H9 (cell line): ENCODE measurements at regions not wholly inside any gene's neighbourhood (a gene's known extent, or its start where the extent isn't known, plus 50 kb on each side); places are given as distances from the start of the nearest gene placed in this dataset.

ENCODE experiments used
- DNase-seq: peaks from one replicate; pipeline ENCODE4 v3.0.0-alpha.2; 2017
- H2AFZ ChIP-seq: one replicate; pipeline ENCODE4 v1.6.1; 2013; ENCODE audit warnings: mild to moderate bottlenecking, low read length, control low read depth, moderate library complexity
- H2AK5ac ChIP-seq: 2 replicates; pipeline ENCODE4 v1.6.1; 2013; ENCODE audit warnings: low read length, control low read depth, mixed read lengths; ENCODE audit not compliant: insufficient read length
- H2BK120ac ChIP-seq: one replicate; pipeline ENCODE4 v1.6.1; 2013; ENCODE audit warnings: low read depth, mild to moderate bottlenecking, low read length, control low read depth, inconsistent platforms; ENCODE audit not compliant: poor library complexity, severe bottlenecking
- H2BK12ac ChIP-seq: 2 replicates; pipeline ENCODE4 v1.6.1; 2013; ENCODE audit warnings: low read length, control low read depth, mixed read lengths, low read depth; ENCODE audit not compliant: insufficient read length
- H2BK15ac ChIP-seq: 2 replicates; pipeline ENCODE4 v1.6.1; 2013; ENCODE audit warnings: low read depth, low read length, control low read depth
- H2BK20ac ChIP-seq: one replicate; pipeline ENCODE4 v1.6.1; 2013; ENCODE audit warnings: low read depth, mild to moderate bottlenecking, low read length, control low read depth, inconsistent platforms; ENCODE audit not compliant: poor library complexity, severe bottlenecking
- H2BK5ac ChIP-seq: 2 replicates; pipeline ENCODE4 v1.6.1; 2013; ENCODE audit warnings: low read length, control low read depth, mixed read lengths; ENCODE audit not compliant: insufficient read length
- H3K14ac ChIP-seq: 2 replicates; pipeline ENCODE4 v1.6.1; 2013; ENCODE audit warnings: low read length, control low read depth; ENCODE audit not compliant: insufficient read depth
- H3K18ac ChIP-seq: 2 replicates; pipeline ENCODE4 v1.6.1; 2013; ENCODE audit warnings: low read depth, mild to moderate bottlenecking, mixed read lengths, low read length, control low read depth; ENCODE audit not compliant: insufficient read length
- H3K23ac ChIP-seq: 2 replicates; pipeline ENCODE4 v1.6.1; 2013; ENCODE audit warnings: low read length, control low read depth, mixed read lengths, low read depth; ENCODE audit not compliant: insufficient read length
- H3K23me2 ChIP-seq: 2 replicates; pipeline ENCODE4 v1.6.1; 2013; ENCODE audit warnings: low read depth, mild to moderate bottlenecking, mixed read lengths, low read length, control low read depth; ENCODE audit not compliant: insufficient read length, poor library complexity, severe bottlenecking
- H3K27ac ChIP-seq: 2 replicates; pipeline ENCODE4 v1.5.1; 2013; ENCODE audit warnings: low read length, control low read depth, mixed read lengths, low read depth; ENCODE audit not compliant: insufficient read length
- H3K27me3 ChIP-seq: 2 replicates; pipeline ENCODE4 v1.6.1; 2013; ENCODE audit warnings: low read length, control low read depth, inconsistent platforms; ENCODE audit not compliant: insufficient read depth
- H3K4ac ChIP-seq: 2 replicates; pipeline ENCODE4 v1.6.1; 2013; ENCODE audit warnings: low read depth, mild to moderate bottlenecking, control low read depth, inconsistent platforms, low read length, moderate library complexity
- H3K4me1 ChIP-seq: 2 replicates; pipeline ENCODE4 v1.6.1; 2013; ENCODE audit warnings: low read length, control low read depth, inconsistent platforms; ENCODE audit not compliant: insufficient read depth
- H3K4me2 ChIP-seq: 2 replicates; pipeline ENCODE4 v1.6.1; 2013; ENCODE audit warnings: low read length, control low read depth, mixed read lengths; ENCODE audit not compliant: insufficient read length, insufficient read depth
- H3K56ac ChIP-seq: 2 replicates; pipeline ENCODE4 v1.6.1; 2013; ENCODE audit warnings: low read depth, mild to moderate bottlenecking, mixed read lengths, low read length, control low read depth; ENCODE audit not compliant: insufficient read length
- H3K79me1 ChIP-seq: 2 replicates; pipeline ENCODE4 v1.6.1; 2013; ENCODE audit warnings: low read depth, mild to moderate bottlenecking, moderate library complexity, low read length, control low read depth, inconsistent platforms; ENCODE audit not compliant: insufficient read depth, poor library complexity, severe bottlenecking
- H3K79me2 ChIP-seq: 2 replicates; pipeline ENCODE4 v1.6.1; 2013; ENCODE audit warnings: low read length, control low read depth, inconsistent platforms; ENCODE audit not compliant: insufficient read depth
- H3K9ac ChIP-seq: 2 replicates; pipeline ENCODE4 v1.6.1; 2013; ENCODE audit warnings: low read length, control low read depth, mixed read lengths; ENCODE audit not compliant: insufficient read length; ENCODE audit errors: extremely low read depth
- H3K9me3 ChIP-seq: one replicate; pipeline ENCODE4 v1.6.1; 2013; ENCODE audit warnings: low read depth, low read length, inconsistent platforms; ENCODE audit not compliant: control insufficient read depth
- H3T11ph ChIP-seq: one replicate; pipeline ENCODE4 v1.6.1; 2013; ENCODE audit warnings: mild to moderate bottlenecking, low read length, control low read depth, inconsistent platforms
- H4K20me1 ChIP-seq: one replicate; pipeline ENCODE4 v1.6.1; 2013; ENCODE audit not compliant: control insufficient read depth, insufficient read length, insufficient read depth
- H4K5ac ChIP-seq: 2 replicates; pipeline ENCODE4 v1.6.1; 2013; ENCODE audit warnings: low read depth, mild to moderate bottlenecking, mixed read lengths, low read length, control low read depth; ENCODE audit not compliant: insufficient read length
- H4K8ac ChIP-seq: replicated peaks from 2 replicates; pipeline ENCODE4 v1.6.1; 2013; ENCODE audit warnings: low read length, control low read depth, mixed read lengths, low read depth; ENCODE audit not compliant: insufficient read length
- H4K91ac ChIP-seq: 2 replicates; pipeline ENCODE4 v1.6.1; 2013; ENCODE audit warnings: low read depth, mild to moderate bottlenecking, moderate library complexity, mixed read lengths, low read length, control low read depth; ENCODE audit not compliant: insufficient read length
- H3K27ac Mint-ChIP-seq, 3 experiments: 2 replicates in 2 of 3; 3 replicates in 1 of 3; pipeline ENCODE4 v1.8.0; 2020 to 2021; ENCODE audit warnings: mixed read lengths in 3 of 3, mild to moderate bottlenecking in 1 of 3, moderate library complexity in 1 of 3
- H3K27me3 Mint-ChIP-seq: 2 replicates; pipeline ENCODE4 v1.8.0; 2021; ENCODE audit warnings: low read depth, mild to moderate bottlenecking, moderate library complexity, mixed read lengths
- H3K36me3 Mint-ChIP-seq, 3 experiments: 2 replicates in 2 of 3; 3 replicates in 1 of 3; pipeline ENCODE4 v1.8.0; 2020 to 2021; ENCODE audit warnings: low read depth in 3 of 3, mixed read lengths in 3 of 3; ENCODE audit not compliant: insufficient read depth in 1 of 3
- H3K4me1 Mint-ChIP-seq, 2 experiments: 2 replicates each; pipeline ENCODE4 v1.8.0; 2020; ENCODE audit warnings: mixed read lengths in 2 of 2
- H3K4me3 Mint-ChIP-seq, 2 experiments: 2 replicates in 1 of 2; 3 replicates in 1 of 2; pipeline ENCODE4 v1.8.0; 2020 to 2021; ENCODE audit warnings: mild to moderate bottlenecking in 2 of 2, mixed read lengths in 2 of 2, moderate library complexity in 1 of 2
- H3K9me3 Mint-ChIP-seq, 2 experiments: 2 replicates in 1 of 2; 3 replicates in 1 of 2; pipeline ENCODE4 v1.8.0; 2020; ENCODE audit warnings: mild to moderate bottlenecking in 2 of 2, mixed read lengths in 2 of 2, moderate library complexity in 1 of 2
- CTCF ChIP-seq: fragments of 200-600 bp; sonication (generic); conservative IDR thresholded peaks from 3 replicates; pipeline ENCODE4 v1.8.0; 2021; ENCODE audit warnings: antibody characterized with exemption, mild to moderate bottlenecking
- WGBS: extraction: QIAGEN DNeasy Blood & Tissue Kit; methylation state at CpG from one replicate; pipeline ENCODE4 v1.1.7; 2013; ENCODE audit warnings: missing lambda C conversion rate, low lambda C conversion rate, mixed read lengths; ENCODE audit not compliant: insufficient read length; ENCODE audit errors: extremely low coverage; 5-methylcytosine and 5-hydroxymethylcytosine counted together

- Histone ChIP-seq H3K9ac (no peak overlapping the region), H3K18ac (no peak overlapping the region), H4K8ac (no peak overlapping the region), H3K79me1 (no peaks in the 10 kb centered on the region), H3K9me3 (no peaks in the 10 kb centered on the region), H3K27me3 (no peaks in the 10 kb centered on the region), H3K4me2 (no peak overlapping the region), H3T11ph (no peak overlapping the region), H4K5ac (no peak overlapping the region), H3K56ac (no peak overlapping the region), H2BK15ac (no peak overlapping the region), H3K14ac (no peak overlapping the region; the same call in 1 of the 2 replicates), H3K23me2 (no peaks in the 10 kb centered on the region), H3K4me1 (no peaks in the 10 kb centered on the region), H2BK120ac (no peak overlapping the region), H4K20me1 (no peaks in the 10 kb centered on the region), H3K4ac (no peak overlapping the region), H3K79me2 (no peaks in the 10 kb centered on the region), H3K23ac (no peak overlapping the region), H2BK20ac (no peak overlapping the region), H2BK5ac (no peak overlapping the region), H2AK5ac (no peak overlapping the region), H3K27ac (no peak overlapping the region), H4K91ac (no peak overlapping the region), H2AFZ (no peak overlapping the region), H2BK12ac (no peak overlapping the region)
- no peak for TF ChIP-seq CTCF
- Mint-ChIP-seq H3K4me3 (no peak overlapping the region), H3K27me3 (peaks cover 7% of the 10 kb centered on the region), H3K4me1 (peaks cover 5 to 6% of the 10 kb centered on the region in 2 experiments), H3K36me3 (no peaks in the 10 kb centered on the region), H3K9me3 (no peaks in the 10 kb centered on the region), H3K27ac (peak overlapping the region in 1 of 3 experiments; percentile 31; a peak in 1 of 7 replicates)
- no peak for DNase-seq
- WGBS: no CpG with 5 or more reads among the region's 1 CpG
These were observed 120.2 kb upstream of the RAP1B start for GRCh38 chr12:68490476-68490875.
